HG03565 (cell line): ENCODE measurements at regions not wholly inside any gene's neighbourhood (a gene's known extent, or its start where the extent isn't known, plus 50 kb on each side); places are given as distances from the start of the nearest gene placed in this dataset.
"Not testable (repeated sequence)": the region's sequence is repeated elsewhere in the genome, so short reads cannot be mapped to it uniquely, and the experiment has no call there.

ENCODE experiments used
- ATAC-seq: cut with Tn5 transposase; IDR thresholded peaks from one replicate; pipeline ENCODE4 v1.9.1; 2021; ENCODE audit warnings: mild to moderate bottlenecking, moderate library complexity; ENCODE audit not compliant: unreplicated experiment

- not testable (repeated sequence) for ATAC-seq
Measured at GRCh38 chr5:58161889-58162288, 298.0 kb downstream of the PLK2 start.

- ATAC-seq, result peak; percentile 71
Measured at GRCh38 chr5:58156973-58157701, 302.7 kb downstream of the PLK2 start.

GRCh38 chr5:58156361-58156760 lies 303.5 kb downstream of the PLK2 start:
- ATAC-seq, result no peak

GRCh38 chr5:58153255-58153654 lies 306.6 kb downstream of the PLK2 start:
- no peak for ATAC-seq

- no peak for ATAC-seq
Measured at GRCh38 chr5:58151414-58151813, 308.5 kb downstream of the PLK2 start.

GRCh38 chr5:58150926-58151325 lies 309.0 kb downstream of the PLK2 start:
- ATAC-seq, result no peak

- no peak for ATAC-seq
Measured at GRCh38 chr5:58149746-58150145, 310.1 kb downstream of the PLK2 start.

GRCh38 chr5:58149345-58149744 lies 310.5 kb downstream of the PLK2 start:
- no peak for ATAC-seq

GRCh38 chr5:58148254-58148775 lies 311.6 kb downstream of the PLK2 start:
- no peak for ATAC-seq

- ATAC-seq, result no peak
Measured at GRCh38 chr5:58145397-58145934, 314.4 kb downstream of the PLK2 start.

- ATAC-seq, result no peak
Measured at GRCh38 chr5:58143727-58144126, 316.2 kb downstream of the PLK2 start.

- no peak for ATAC-seq
Measured at GRCh38 chr5:58143181-58143580, 316.7 kb downstream of the PLK2 start.

- no peak for ATAC-seq
Measured at GRCh38 chr5:58138791-58139190, 321.1 kb downstream of the PLK2 start.

- no peak for ATAC-seq
Measured at GRCh38 chr5:58136406-58136805, 323.5 kb downstream of the PLK2 start.

GRCh38 chr5:58135571-58136335 lies 324.1 kb downstream of the PLK2 start:
- ATAC-seq, result no peak

- no peak for ATAC-seq
Measured at GRCh38 chr5:58133631-58134296, 326.1 kb downstream of the PLK2 start.

- ATAC-seq, result no peak
Measured at GRCh38 chr5:58133216-58133615, 326.7 kb downstream of the PLK2 start.

GRCh38 chr5:58127255-58128220 lies 332.3 kb downstream of the PLK2 start:
- no peak for ATAC-seq

- ATAC-seq, result no peak
Measured at GRCh38 chr5:58123501-58123900, 336.4 kb downstream of the PLK2 start.

- ATAC-seq, result no peak
Measured at GRCh38 chr5:58122848-58123392, 337.0 kb downstream of the PLK2 start.
